ENCODE measurements at regions not wholly inside any gene's neighbourhood (a gene's known extent, or its start where the extent isn't known, plus 50 kb on each side); places are given as distances from the start of the nearest gene placed in this dataset.

GRCh38 chr3:1783995-1784394 lies 314.7 kb upstream of the CNTN4 start:
- no peaks in the 10 kb centered on the region for H3K36me3 Mint-ChIP-seq
- no peaks in the 10 kb centered on the region for H3K9me3 Mint-ChIP-seq
- H3K27ac Mint-ChIP-seq, result no peak overlapping the region
- no peaks in the 10 kb centered on the region for H3K4me1 Mint-ChIP-seq
- no peak for ATAC-seq
- no peak overlapping the region for H3K4me3 Mint-ChIP-seq
- H3K27me3 Mint-ChIP-seq, result no peaks in the 10 kb centered on the region

- no peaks in the 10 kb centered on the region for H3K4me1 Mint-ChIP-seq
- no peaks in the 10 kb centered on the region for H3K27me3 Mint-ChIP-seq
- no peak overlapping the region for H3K4me3 Mint-ChIP-seq
- no peaks in the 10 kb centered on the region for H3K36me3 Mint-ChIP-seq
- ATAC-seq, result no peak
- no peak overlapping the region for H3K27ac Mint-ChIP-seq
- no peaks in the 10 kb centered on the region for H3K9me3 Mint-ChIP-seq
Observed at GRCh38 chr3:1787094-1787493, 311.6 kb upstream of the CNTN4 start.

GRCh38 chr3:1792466-1792865 lies 306.2 kb upstream of the CNTN4 start:
- no peaks in the 10 kb centered on the region for H3K4me1 Mint-ChIP-seq
- H3K9me3 Mint-ChIP-seq, result no peaks in the 10 kb centered on the region
- no peak overlapping the region for H3K27ac Mint-ChIP-seq
- H3K36me3 Mint-ChIP-seq, result no peaks in the 10 kb centered on the region
- no peaks in the 10 kb centered on the region for H3K27me3 Mint-ChIP-seq
- ATAC-seq, result no peak
- H3K4me3 Mint-ChIP-seq, result no peak overlapping the region

GRCh38 chr3:1798711-1799405 lies 299.8 kb upstream of the CNTN4 start:
- Mint-ChIP-seq H3K4me1 (no peaks in the 10 kb centered on the region), H3K9me3 (peaks cover 9% of the 10 kb centered on the region), H3K27ac (no peak overlapping the region), H3K36me3 (no peaks in the 10 kb centered on the region), H3K27me3 (no peaks in the 10 kb centered on the region), H3K4me3 (no peak overlapping the region)
- no peak for ATAC-seq

- H3K9me3 Mint-ChIP-seq, result peaks cover 16% of the 10 kb centered on the region
- no peaks in the 10 kb centered on the region for H3K36me3 Mint-ChIP-seq
- H3K27me3 Mint-ChIP-seq, result no peaks in the 10 kb centered on the region
- no peak overlapping the region for H3K27ac Mint-ChIP-seq
- ATAC-seq, result no peak
- no peak overlapping the region for H3K4me3 Mint-ChIP-seq
- no peaks in the 10 kb centered on the region for H3K4me1 Mint-ChIP-seq
Observed at GRCh38 chr3:1805331-1805730, 293.3 kb upstream of the CNTN4 start.

- no peak overlapping the region for H3K4me3 Mint-ChIP-seq
- no peak overlapping the region for H3K27ac Mint-ChIP-seq
- ATAC-seq, result no peak
- peaks cover 9% of the 10 kb centered on the region for H3K9me3 Mint-ChIP-seq
- H3K4me1 Mint-ChIP-seq, result no peaks in the 10 kb centered on the region
- no peaks in the 10 kb centered on the region for H3K36me3 Mint-ChIP-seq
- no peaks in the 10 kb centered on the region for H3K27me3 Mint-ChIP-seq
Observed at GRCh38 chr3:1808590-1808989, 290.1 kb upstream of the CNTN4 start.

- no peak overlapping the region for H3K27ac Mint-ChIP-seq
- no peak for ATAC-seq
- no peaks in the 10 kb centered on the region for H3K4me1 Mint-ChIP-seq
- H3K36me3 Mint-ChIP-seq, result no peaks in the 10 kb centered on the region
- H3K27me3 Mint-ChIP-seq, result no peaks in the 10 kb centered on the region
- peaks cover 6% of the 10 kb centered on the region for H3K9me3 Mint-ChIP-seq
- no peak overlapping the region for H3K4me3 Mint-ChIP-seq
Observed at GRCh38 chr3:1823867-1824266, 274.8 kb upstream of the CNTN4 start.

GRCh38 chr3:1824359-1824758 lies 274.3 kb upstream of the CNTN4 start:
- Mint-ChIP-seq H3K4me1 (no peaks in the 10 kb centered on the region), H3K9me3 (peaks cover 6% of the 10 kb centered on the region), H3K4me3 (no peak overlapping the region), H3K27me3 (no peaks in the 10 kb centered on the region), H3K27ac (no peak overlapping the region), H3K36me3 (no peaks in the 10 kb centered on the region)
- no peak for ATAC-seq

- peaks cover 4% of the 10 kb centered on the region for H3K9me3 Mint-ChIP-seq
- H3K27me3 Mint-ChIP-seq, result no peaks in the 10 kb centered on the region
- no peak overlapping the region for H3K27ac Mint-ChIP-seq
- ATAC-seq, result no peak
- H3K4me3 Mint-ChIP-seq, result no peak overlapping the region
- no peaks in the 10 kb centered on the region for H3K4me1 Mint-ChIP-seq
- no peaks in the 10 kb centered on the region for H3K36me3 Mint-ChIP-seq
Observed at GRCh38 chr3:1828519-1828918, 270.1 kb upstream of the CNTN4 start.

GRCh38 chr3:1830851-1831250 lies 267.8 kb upstream of the CNTN4 start:
- no peaks in the 10 kb centered on the region for H3K27me3 Mint-ChIP-seq
- no peaks in the 10 kb centered on the region for H3K4me1 Mint-ChIP-seq
- H3K27ac Mint-ChIP-seq, result no peak overlapping the region
- H3K9me3 Mint-ChIP-seq, result peaks cover 4% of the 10 kb centered on the region
- ATAC-seq, result no peak
- no peaks in the 10 kb centered on the region for H3K36me3 Mint-ChIP-seq
- H3K4me3 Mint-ChIP-seq, result no peak overlapping the region

- Mint-ChIP-seq H3K4me1 (no peaks in the 10 kb centered on the region), H3K36me3 (no peaks in the 10 kb centered on the region), H3K27ac (no peak overlapping the region), H3K9me3 (peaks cover 2% of the 10 kb centered on the region), H3K4me3 (no peak overlapping the region), H3K27me3 (no peaks in the 10 kb centered on the region)
- no peak for ATAC-seq
Observed at GRCh38 chr3:1832395-1832794, 266.3 kb upstream of the CNTN4 start.

GRCh38 chr3:1843111-1843510 lies 255.6 kb upstream of the CNTN4 start:
- Mint-ChIP-seq H3K27ac (no peak overlapping the region), H3K27me3 (no peaks in the 10 kb centered on the region), H3K4me3 (no peak overlapping the region), H3K4me1 (no peaks in the 10 kb centered on the region), H3K36me3 (no peaks in the 10 kb centered on the region), H3K9me3 (no peaks in the 10 kb centered on the region)
- ATAC-seq, result no peak

- no peak overlapping the region for H3K27ac Mint-ChIP-seq
- no peak for ATAC-seq
- no peaks in the 10 kb centered on the region for H3K9me3 Mint-ChIP-seq
- H3K4me1 Mint-ChIP-seq, result no peaks in the 10 kb centered on the region
- H3K4me3 Mint-ChIP-seq, result no peak overlapping the region
- H3K27me3 Mint-ChIP-seq, result no peaks in the 10 kb centered on the region
- no peaks in the 10 kb centered on the region for H3K36me3 Mint-ChIP-seq
Observed at GRCh38 chr3:1847571-1847970, 251.1 kb upstream of the CNTN4 start.

GRCh38 chr3:1848935-1849334 lies 249.7 kb upstream of the CNTN4 start:
- no peaks in the 10 kb centered on the region for H3K36me3 Mint-ChIP-seq
- ATAC-seq, result no peak
- H3K9me3 Mint-ChIP-seq, result no peaks in the 10 kb centered on the region

GRCh38 chr3:1852950-1853349 lies 245.7 kb upstream of the CNTN4 start:
- Mint-ChIP-seq H3K4me3 (no peak overlapping the region), H3K4me1 (no peaks in the 10 kb centered on the region), H3K36me3 (no peaks in the 10 kb centered on the region), H3K27ac (no peak overlapping the region), H3K9me3 (no peaks in the 10 kb centered on the region), H3K27me3 (no peaks in the 10 kb centered on the region)
- ATAC-seq, result no peak

More at GRCh38 chr3:1848935-1849334, 249.7 kb upstream of the CNTN4 start:
- Mint-ChIP-seq H3K27ac (no peak overlapping the region), H3K27me3 (no peaks in the 10 kb centered on the region), H3K4me3 (no peak overlapping the region), H3K4me1 (no peaks in the 10 kb centered on the region)

- H3K27me3 Mint-ChIP-seq, result no peaks in the 10 kb centered on the region
- H3K36me3 Mint-ChIP-seq, result no peaks in the 10 kb centered on the region
- H3K4me3 Mint-ChIP-seq, result no peak overlapping the region
- H3K4me1 Mint-ChIP-seq, result no peaks in the 10 kb centered on the region
- H3K9me3 Mint-ChIP-seq, result no peaks in the 10 kb centered on the region
- ATAC-seq, result no peak
- no peak overlapping the region for H3K27ac Mint-ChIP-seq
Observed at GRCh38 chr3:1855841-1856240, 242.8 kb upstream of the CNTN4 start.

GRCh38 chr3:1870738-1871137 lies 227.9 kb upstream of the CNTN4 start:
- Mint-ChIP-seq H3K36me3 (no peaks in the 10 kb centered on the region), H3K27ac (no peak overlapping the region), H3K9me3 (peaks cover 5% of the 10 kb centered on the region), H3K4me3 (no peak overlapping the region), H3K4me1 (no peaks in the 10 kb centered on the region), H3K27me3 (no peaks in the 10 kb centered on the region)
- ATAC-seq, result no peak

Data from stimulated activated memory B cell treated with anti-CD40 and anti-IgM and Interleukin-4, amounts not matched to agents 10 μg/mL and 1 μg/mL and 100 μg/mL, for 72 hours (primary cell).